ENCODE measurements at regions not wholly inside any gene's neighbourhood (a gene's known extent, or its start where the extent isn't known, plus 50 kb on each side); places are given as distances from the start of the nearest gene placed in this dataset.

DNA sequence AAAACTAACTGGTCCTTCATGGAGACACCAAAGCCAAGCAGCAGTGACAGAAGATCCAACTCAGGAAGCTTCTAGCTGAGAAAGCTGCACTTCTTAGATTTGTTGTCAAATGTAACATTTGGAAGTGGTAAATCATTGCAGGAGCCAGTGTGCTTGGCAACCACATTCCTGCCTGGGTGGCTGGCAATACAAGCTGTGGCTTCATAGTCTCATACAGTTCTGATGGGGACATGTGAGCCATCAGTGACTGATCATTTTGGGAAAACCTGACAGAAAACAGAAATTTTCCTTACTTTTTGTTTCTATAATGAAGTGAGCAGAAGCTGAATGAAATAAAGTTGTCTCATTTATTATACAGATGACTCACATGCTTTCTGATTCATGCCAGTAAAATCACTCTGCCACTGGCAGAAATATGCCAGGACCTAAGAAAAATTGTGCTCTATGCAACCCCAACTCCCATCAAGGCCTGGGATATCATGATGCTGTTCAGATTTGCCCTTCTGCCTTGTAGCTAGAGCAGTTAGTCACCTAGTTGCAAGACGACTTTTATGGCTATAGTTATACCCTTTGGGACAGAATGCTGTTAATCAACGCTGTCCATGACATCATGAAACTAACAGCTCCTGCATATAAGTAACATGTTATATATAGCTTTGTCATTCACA is 508.1 kb downstream of the ADCYAP1 start:
- in situ Hi-C loops (cut with MboI; ENCODE audit: low sequenced_read_pairs, unreplicated experiment): no loop called here
- no peak for DNase-seq (ENCODE audit: low spot score)
- TF ChIP-seq, protein P1, sequence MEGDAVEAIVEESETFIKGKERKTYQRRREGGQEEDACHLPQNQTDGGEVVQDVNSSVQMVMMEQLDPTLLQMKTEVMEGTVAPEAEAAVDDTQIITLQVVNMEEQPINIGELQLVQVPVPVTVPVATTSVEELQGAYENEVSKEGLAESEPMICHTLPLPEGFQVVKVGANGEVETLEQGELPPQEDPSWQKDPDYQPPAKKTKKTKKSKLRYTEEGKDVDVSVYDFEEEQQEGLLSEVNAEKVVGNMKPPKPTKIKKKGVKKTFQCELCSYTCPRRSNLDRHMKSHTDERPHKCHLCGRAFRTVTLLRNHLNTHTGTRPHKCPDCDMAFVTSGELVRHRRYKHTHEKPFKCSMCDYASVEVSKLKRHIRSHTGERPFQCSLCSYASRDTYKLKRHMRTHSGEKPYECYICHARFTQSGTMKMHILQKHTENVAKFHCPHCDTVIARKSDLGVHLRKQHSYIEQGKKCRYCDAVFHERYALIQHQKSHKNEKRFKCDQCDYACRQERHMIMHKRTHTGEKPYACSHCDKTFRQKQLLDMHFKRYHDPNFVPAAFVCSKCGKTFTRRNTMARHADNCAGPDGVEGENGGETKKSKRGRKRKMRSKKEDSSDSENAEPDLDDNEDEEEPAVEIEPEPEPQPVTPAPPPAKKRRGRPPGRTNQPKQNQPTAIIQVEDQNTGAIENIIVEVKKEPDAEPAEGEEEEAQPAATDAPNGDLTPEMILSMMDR (IDR thresholded peaks at IDR 0.05; ENCODE audit: borderline replicate concordance, control extremely low read depth, extremely low read depth, insufficient read depth, missing control alignments): no peak

DNA sequence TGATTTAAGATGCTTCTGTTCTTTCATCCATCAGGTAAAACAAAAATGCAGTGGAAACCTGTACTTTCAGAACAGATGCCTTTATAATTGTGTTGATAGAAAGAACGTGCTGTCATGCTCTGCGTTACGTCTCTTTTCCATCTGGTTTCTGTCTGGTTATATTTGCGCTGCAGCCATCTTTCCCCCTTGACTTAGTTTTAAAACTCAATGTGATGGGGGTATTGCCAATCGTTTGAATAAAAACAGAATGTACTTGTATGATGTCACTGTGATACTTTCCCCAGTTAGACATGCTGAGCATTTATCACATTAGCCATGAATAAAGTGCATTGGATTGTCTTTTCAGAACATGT is 508.6 kb downstream of the ADCYAP1 start:
- TF ChIP-seq, protein P1 (IDR thresholded peaks at IDR 0.05; ENCODE audit: borderline replicate concordance, control extremely low read depth, extremely low read depth, insufficient read depth, missing control alignments): no peak
- in situ Hi-C loops (cut with MboI; ENCODE audit: low sequenced_read_pairs, unreplicated experiment): no loop called here
- DNase-seq (ENCODE audit: low spot score): no peak

DNA sequence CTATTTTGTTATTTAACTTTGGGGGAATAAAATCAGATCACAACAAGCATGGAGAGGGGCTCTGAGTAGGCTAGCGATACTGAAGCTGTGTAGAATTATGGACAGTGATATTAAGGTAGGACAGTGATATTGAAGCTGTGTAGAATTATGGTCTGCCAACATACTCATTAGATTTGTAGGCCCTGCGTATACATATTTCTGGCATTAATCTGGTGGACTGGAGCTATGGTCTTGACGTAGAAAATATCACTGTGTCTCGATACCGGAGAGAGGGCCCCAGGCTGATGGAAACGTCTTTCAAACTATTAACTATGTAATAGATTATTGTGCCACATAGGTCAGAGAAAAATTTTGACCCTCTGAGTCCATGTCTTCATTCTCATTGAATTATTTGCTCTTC is 511.4 kb downstream of the ADCYAP1 start:
- no peak for DNase-seq (ENCODE audit: low spot score)
- in situ Hi-C loops (cut with MboI; ENCODE audit: low sequenced_read_pairs, unreplicated experiment): no loop called here
- TF ChIP-seq, protein P1 (IDR thresholded peaks at IDR 0.05; ENCODE audit: borderline replicate concordance, control extremely low read depth, extremely low read depth, insufficient read depth, missing control alignments): no peak

DNA sequence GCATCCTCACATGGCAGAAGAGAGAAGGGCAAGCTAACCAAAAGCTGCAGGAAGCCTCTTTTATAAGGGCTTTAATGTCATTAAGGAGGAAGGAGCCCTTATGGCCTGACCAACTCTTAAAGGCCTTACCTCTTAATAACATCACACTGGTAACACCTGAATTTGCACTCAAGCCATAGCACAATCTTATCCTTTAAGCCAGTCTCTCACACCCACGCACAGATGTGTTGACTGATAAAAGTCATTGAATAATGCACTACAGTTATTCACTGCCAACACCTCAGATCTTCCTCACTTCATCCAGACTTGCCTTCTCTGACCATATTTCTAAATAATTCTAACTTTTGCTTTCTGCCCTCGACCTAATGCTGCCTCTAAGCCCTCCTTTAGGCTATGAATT is 516.8 kb downstream of the ADCYAP1 start:
- no peak for DNase-seq (ENCODE audit: low spot score)

DNA sequence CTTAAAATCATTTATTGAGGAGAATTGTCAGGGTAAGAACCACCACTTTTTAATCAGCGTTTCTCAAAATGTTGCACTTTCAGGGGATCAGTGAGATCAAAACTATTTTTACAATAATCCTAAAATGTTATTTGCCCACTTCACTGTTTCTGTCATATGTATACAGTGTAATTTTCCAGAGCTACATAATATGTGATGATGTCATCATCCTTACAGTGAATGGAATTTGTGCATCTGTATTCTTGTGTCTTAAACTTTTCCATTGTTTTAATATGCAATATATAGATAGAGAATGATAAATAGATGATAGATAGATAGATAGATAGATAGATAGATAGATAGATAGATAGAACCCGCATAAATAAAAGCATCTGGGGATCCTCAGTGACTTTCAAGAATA is 518.0 kb downstream of the ADCYAP1 start:
- TF ChIP-seq, protein P1 (IDR thresholded peaks at IDR 0.05; ENCODE audit: borderline replicate concordance, control extremely low read depth, extremely low read depth, insufficient read depth, missing control alignments): no peak
- DNase-seq (ENCODE audit: low spot score): no peak
- in situ Hi-C loops (cut with MboI; ENCODE audit: low sequenced_read_pairs, unreplicated experiment): no loop called here

More for the DNA sequence above, 516.8 kb downstream of the ADCYAP1 start:
- in situ Hi-C loops (cut with MboI; ENCODE audit: low sequenced_read_pairs, unreplicated experiment): no loop called here
- TF ChIP-seq, protein P1 (IDR thresholded peaks at IDR 0.05; ENCODE audit: borderline replicate concordance, control extremely low read depth, extremely low read depth, insufficient read depth, missing control alignments): no peak

DNA sequence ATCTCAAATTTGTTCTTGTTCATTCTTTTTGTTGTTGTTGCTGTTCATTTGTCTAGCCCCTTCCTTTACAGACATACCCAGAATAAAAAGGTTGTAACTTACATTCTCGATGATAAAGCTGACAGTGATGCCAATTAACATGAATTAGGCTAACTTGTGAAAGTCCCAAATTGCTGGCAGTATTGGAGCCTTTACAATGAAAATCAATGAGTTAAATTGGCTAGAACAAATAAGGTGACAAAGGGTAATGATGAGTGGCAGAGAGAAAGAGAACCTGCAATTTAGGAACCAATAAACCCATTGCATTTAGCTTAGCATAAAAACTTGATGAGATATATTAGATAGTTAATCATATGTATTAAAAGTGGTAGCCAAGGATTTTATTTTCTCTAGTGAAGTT is 521.0 kb downstream of the ADCYAP1 start:
- DNase-seq (ENCODE audit: low spot score): no peak
- in situ Hi-C loops (cut with MboI; ENCODE audit: low sequenced_read_pairs, unreplicated experiment): no loop called here
- TF ChIP-seq, protein P1 (IDR thresholded peaks at IDR 0.05; ENCODE audit: borderline replicate concordance, control extremely low read depth, extremely low read depth, insufficient read depth, missing control alignments): no peak
